HEK293 (cell line): ENCODE measurements at regions not wholly inside any gene's neighbourhood (a gene's known extent, or its start where the extent isn't known, plus 50 kb on each side); places are given as distances from the start of the nearest gene placed in this dataset.
A peak's percentile ranks its signal among the peaks of the same experiment; 100 is the strongest.

ENCODE experiments used
- CTCF ChIA-PET: fragments of 350-600 bp; formaldehyde crosslinking; extraction: SDS; loops from one replicate; lab custom pipeline; 2021; ENCODE audit warnings: antibody characterized with exemption; lab: Yijun Ruan, JAX
- POLR2A ChIA-PET: fragments of 300-600 bp; formaldehyde crosslinking; extraction: SDS; loops from one replicate; lab custom pipeline; 2020; ENCODE audit warnings: antibody characterized with exemption, inconsistent platforms; lab: Yijun Ruan, JAX
- H3K27ac ChIP-seq: fragments of 200-500 bp; sonication (Bioruptor generic); 2 replicates; pipeline ENCODE4 v1.5.1; 2014; ENCODE audit warnings: low read depth, low read length, control low read depth, inconsistent platforms; ENCODE audit errors: extremely low read depth
- H3K36me3 ChIP-seq, 2 experiments: fragments of 200-500 bp in 1 of 2; sonication (Bioruptor generic) in 1 of 2; 1 replicate in 1 of 2; 2 replicates in 1 of 2; pipeline ENCODE4 v1.5.1; 2014 to 2017; ENCODE audit warnings: inconsistent platforms in 2 of 2, low read length in 2 of 2; ENCODE audit not compliant: control insufficient read depth in 2 of 2, insufficient read depth in 1 of 2
- H3K4me1 ChIP-seq: fragments of 200-500 bp; sonication (Bioruptor generic); 2 replicates; pipeline ENCODE4 v1.5.1; 2014; ENCODE audit warnings: mild to moderate bottlenecking, low read length, inconsistent platforms; ENCODE audit not compliant: control insufficient read depth, insufficient read depth
- H3K4me3 ChIP-seq: 2 replicates; pipeline ENCODE4 v1.5.1; 2011; ENCODE audit warnings: low read depth, mild to moderate bottlenecking, control low read depth, low read length, moderate library complexity
- H3K9me3 ChIP-seq: fragments of 200-500 bp; sonication (Bioruptor generic); 2 replicates; pipeline ENCODE4 v1.5.1; 2014; ENCODE audit warnings: low read depth, low read length, inconsistent platforms; ENCODE audit not compliant: control insufficient read depth, insufficient read depth
- AEBP2 ChIP-seq: fragments of 450-650 bp; formaldehyde crosslinking; IDR thresholded peaks from 2 replicates; pipeline ENCODE4 v1.5.1; 2016; ENCODE audit warnings: missing biosample characterization, missing genetic modification characterization, borderline replicate concordance
- KLF1 ChIP-seq: fragments of 450-650 bp; formaldehyde crosslinking; IDR thresholded peaks from 2 replicates; pipeline ENCODE4 v1.5.1; 2016; ENCODE audit warnings: missing biosample characterization, missing genetic modification characterization
- KLF8 ChIP-seq: fragments of 450-650 bp; formaldehyde crosslinking; IDR thresholded peaks from 2 replicates; pipeline ENCODE4 v1.5.1; 2016; ENCODE audit warnings: missing biosample characterization, missing genetic modification characterization
- KLF9 ChIP-seq: fragments of 450-650 bp; formaldehyde crosslinking; IDR thresholded peaks from 2 replicates; pipeline ENCODE4 v1.5.1; 2016; ENCODE audit warnings: missing biosample characterization, missing genetic modification characterization, low read depth
- MYNN ChIP-seq: fragments of 450-650 bp; formaldehyde crosslinking; IDR thresholded peaks from 2 replicates; pipeline ENCODE4 v1.5.1; 2016; ENCODE audit warnings: missing biosample characterization, missing genetic modification characterization, borderline replicate concordance
- YY1 ChIP-seq: fragments of 450-650 bp; formaldehyde crosslinking; IDR thresholded peaks from 2 replicates; pipeline ENCODE4 v1.5.1; 2018; ENCODE audit warnings: missing biosample characterization, missing genetic modification characterization
- ZBTB21 ChIP-seq: fragments of 450-650 bp; formaldehyde crosslinking; IDR thresholded peaks from 2 replicates; pipeline ENCODE4 v1.5.1; 2017; ENCODE audit warnings: missing biosample characterization, missing genetic modification characterization
- ZBTB26 ChIP-seq: fragments of 450-650 bp; formaldehyde crosslinking; optimal IDR thresholded peaks from 2 replicates; pipeline ENCODE3; 2016; ENCODE audit warnings: missing biosample characterization, mild to moderate bottlenecking, missing genetic modification characterization
- ZBTB49 ChIP-seq: fragments of 450-650 bp; formaldehyde crosslinking; IDR thresholded peaks from 2 replicates; pipeline ENCODE4 v1.5.1; 2016; ENCODE audit warnings: missing biosample characterization, missing genetic modification characterization, low read depth
- ZBTB8A ChIP-seq: fragments of 450-650 bp; formaldehyde crosslinking; IDR thresholded peaks from 2 replicates; pipeline ENCODE4 v1.5.1; 2016; ENCODE audit warnings: missing biosample characterization, missing genetic modification characterization
- ZFHX2 ChIP-seq: fragments of 450-650 bp; formaldehyde crosslinking; conservative IDR thresholded peaks from 2 replicates; pipeline ENCODE4 v1.5.1; 2016; ENCODE audit warnings: missing biosample characterization, missing genetic modification characterization
- ZFP41 ChIP-seq: fragments of 450-650 bp; formaldehyde crosslinking; IDR thresholded peaks from 2 replicates; pipeline ENCODE4 v1.5.1; 2016; ENCODE audit warnings: missing biosample characterization, missing genetic modification characterization, borderline replicate concordance
- ZIC2 ChIP-seq: fragments of 450-650 bp; formaldehyde crosslinking; IDR thresholded peaks from 2 replicates; pipeline ENCODE4 v1.5.1; 2016; ENCODE audit warnings: missing biosample characterization, missing genetic modification characterization
- ZNF169 ChIP-seq: fragments of 450-650 bp; formaldehyde crosslinking; IDR thresholded peaks from 2 replicates; pipeline ENCODE4 v1.5.1; 2016; ENCODE audit warnings: missing biosample characterization, missing genetic modification characterization
- ZNF202 ChIP-seq: fragments of 450-650 bp; formaldehyde crosslinking; IDR thresholded peaks from 2 replicates; pipeline ENCODE4 v1.5.1; 2016; ENCODE audit warnings: missing biosample characterization, missing genetic modification characterization, borderline replicate concordance
- ZNF214 ChIP-seq: fragments of 450-650 bp; formaldehyde crosslinking; IDR thresholded peaks from 2 replicates; pipeline ENCODE4 v1.5.1; 2017; ENCODE audit warnings: missing biosample characterization, mild to moderate bottlenecking, missing genetic modification characterization, borderline replicate concordance
- ZNF223 ChIP-seq: fragments of 450-650 bp; formaldehyde crosslinking; IDR thresholded peaks from 2 replicates; pipeline ENCODE4 v1.5.1; 2016; ENCODE audit warnings: missing biosample characterization, missing genetic modification characterization
- ZNF239 ChIP-seq: fragments of 450-650 bp; formaldehyde crosslinking; IDR thresholded peaks from 2 replicates; pipeline ENCODE4 v1.5.1; 2016; ENCODE audit warnings: missing biosample characterization, missing genetic modification characterization
- ZNF248 ChIP-seq: fragments of 450-650 bp; formaldehyde crosslinking; IDR thresholded peaks from 2 replicates; pipeline ENCODE4 v1.5.1; 2017; ENCODE audit warnings: missing biosample characterization, missing genetic modification characterization
- ZNF335 ChIP-seq: fragments of 450-650 bp; formaldehyde crosslinking; conservative IDR thresholded peaks from 2 replicates; pipeline ENCODE4 v1.5.1; 2016; ENCODE audit warnings: missing biosample characterization, missing genetic modification characterization
- ZNF48 ChIP-seq: fragments of 450-650 bp; formaldehyde crosslinking; IDR thresholded peaks from 2 replicates; pipeline ENCODE4 v1.5.1; 2016; ENCODE audit warnings: missing biosample characterization, missing genetic modification characterization
- ZNF548 ChIP-seq: fragments of 450-650 bp; formaldehyde crosslinking; IDR thresholded peaks from 2 replicates; pipeline ENCODE4 v1.5.1; 2016; ENCODE audit warnings: missing biosample characterization, missing genetic modification characterization
- ZNF580 ChIP-seq: fragments of 450-650 bp; formaldehyde crosslinking; IDR thresholded peaks from 2 replicates; pipeline ENCODE4 v1.5.1; 2016; ENCODE audit warnings: missing biosample characterization, missing genetic modification characterization
- ZNF660 ChIP-seq: fragments of 450-650 bp; IDR thresholded peaks from 2 replicates; pipeline ENCODE4 v1.5.1; 2018; ENCODE audit warnings: missing biosample characterization, mild to moderate bottlenecking, missing genetic modification characterization
- ZNF701 ChIP-seq: fragments of 450-650 bp; formaldehyde crosslinking; IDR thresholded peaks from 2 replicates; pipeline ENCODE4 v1.5.1; 2016; ENCODE audit warnings: missing biosample characterization, missing genetic modification characterization
- ZNF791 ChIP-seq: fragments of 450-650 bp; formaldehyde crosslinking; IDR thresholded peaks from 2 replicates; pipeline ENCODE4 v1.5.1; 2016; ENCODE audit warnings: missing biosample characterization, missing genetic modification characterization

GRCh38 chr1:13893409-13893821 is 193.4 kb downstream of the PRDM2 start:
- TF ChIP-seq ZNF335 (peak; percentile 37; the same call in 1 of the 2 replicates), ZBTB21 (no peak), ZNF202 (no peak)
- CTCF ChIA-PET: interaction anchor here (0.5 kb wide), 1 partner anchor 944 kb away, joined by 3 read pairs; no protein-coding TSS in a partner anchor
- H3K36me3 ChIP-seq: no peaks in the 10 kb centered on the region
- no peak overlapping the region; the same call in 1 of the 2 replicates for H3K4me3 ChIP-seq
- H3K9me3 ChIP-seq: no peaks in the 10 kb centered on the region
- H3K27ac ChIP-seq: no peak overlapping the region; the same call in 1 of the 2 replicates
- POLR2A ChIA-PET: interaction anchor here (0.5 kb wide), 1 partner anchor 1496 kb away, joined by 3 read pairs; no protein-coding TSS in a partner anchor
- no peaks in the 10 kb centered on the region for H3K4me1 ChIP-seq

GRCh38 chr1:13896932-13897331 is 196.9 kb downstream of the PRDM2 start:
- ChIA-PET POLR2A (no interaction called here), CTCF (no interaction called here)
- no peaks in the 10 kb centered on the region for H3K9me3 ChIP-seq
- H3K4me3 ChIP-seq: no peak overlapping the region
- H3K27ac ChIP-seq: no peak overlapping the region
- no peaks in the 10 kb centered on the region for H3K36me3 ChIP-seq
- no peaks in the 10 kb centered on the region for H3K4me1 ChIP-seq
- TF ChIP-seq MYNN (tag by site-specific recombination) (no peak), ZNF660 (tag by site-specific recombination) (no peak), ZFHX2 (tag by site-specific recombination) (no peak), ZFP41 (tag by site-specific recombination) (no peak), ZNF548 (no peak), ZNF48 (tag by site-specific recombination) (no peak), ZIC2 (tag by site-specific recombination) (no peak), KLF1 (tag by site-specific recombination) (no peak), ZBTB26 (tag by site-specific recombination) (no peak), ZNF223 (no peak)

GRCh38 chr1:13898406-13898805 is 198.4 kb downstream of the PRDM2 start:
- TF ChIP-seq ZNF580 (tag by site-specific recombination) (no peak), AEBP2 (tag by site-specific recombination) (no peak), ZNF791 (tag by site-specific recombination) (no peak)
- Histone ChIP-seq H3K27ac (no peak overlapping the region), H3K9me3 (no peaks in the 10 kb centered on the region), H3K4me3 (no peak overlapping the region), H3K4me1 (no peaks in the 10 kb centered on the region), H3K36me3 (no peaks in the 10 kb centered on the region)
- ChIA-PET POLR2A (no interaction called here), CTCF (interaction anchor here (0.6 kb wide), 1 partner anchor 474 kb away, joined by 3 read pairs; no protein-coding TSS in a partner anchor)

- H3K9me3 ChIP-seq: no peaks in the 10 kb centered on the region
- POLR2A ChIA-PET: no interaction called here
- H3K4me3 ChIP-seq: no peak overlapping the region
- CTCF ChIA-PET: no interaction called here
- no peaks in the 10 kb centered on the region for H3K36me3 ChIP-seq
- no peaks in the 10 kb centered on the region for H3K4me1 ChIP-seq
- H3K27ac ChIP-seq: no peak overlapping the region
- no peak for TF ChIP-seq ZNF169 (tag by site-specific recombination)
- no peak for TF ChIP-seq ZNF701
- TF ChIP-seq ZBTB8A (tag by site-specific recombination): no peak
- no peak for TF ChIP-seq KLF8 (tag by site-specific recombination)
- no peak for TF ChIP-seq ZNF248 (tag by site-specific recombination)
- TF ChIP-seq YY1 (tag by site-specific recombination): no peak
- TF ChIP-seq ZBTB49 (tag by site-specific recombination): no peak
- no peak for TF ChIP-seq ZNF239
- TF ChIP-seq ZNF214: no peak
- TF ChIP-seq KLF9: no peak
Measured at GRCh38 chr1:13899856-13900255, 199.9 kb downstream of the PRDM2 start.
